C4-2B (cell line): ENCODE measurements at regions not wholly inside any gene's neighbourhood (a gene's known extent, or its start where the extent isn't known, plus 50 kb on each side); places are given as distances from the start of the nearest gene placed in this dataset.

Source experiments
- CTCF ChIP-seq: fragments of 450-650 bp; conservative IDR thresholded peaks from 2 replicates; pipeline ENCODE4 v1.5.1; 2017; ENCODE audit warnings: mild to moderate bottlenecking
- ZFX ChIP-seq: fragments of 450-650 bp; IDR thresholded peaks from 2 replicates; pipeline ENCODE4 v1.6.1; 2017

GRCh38 chr20:12051206-12052163, 133.8 kb downstream of the BTBD3 start:
- TF ChIP-seq CTCF (no peak), ZFX (no peak)
